HG03432 (cell line): ENCODE measurements at regions not wholly inside any gene's neighbourhood (a gene's known extent, or its start where the extent isn't known, plus 50 kb on each side); places are given as distances from the start of the nearest gene placed in this dataset.
"Not testable (repeated sequence)": the region's sequence is repeated elsewhere in the genome, so short reads cannot be mapped to it uniquely, and the experiment has no call there.

Experiments
- ATAC-seq: cut with Tn5 transposase; IDR thresholded peaks from one replicate; pipeline ENCODE4 v1.9.1; 2021; ENCODE audit warnings: mild to moderate bottlenecking, moderate library complexity; ENCODE audit not compliant: unreplicated experiment

DNA sequence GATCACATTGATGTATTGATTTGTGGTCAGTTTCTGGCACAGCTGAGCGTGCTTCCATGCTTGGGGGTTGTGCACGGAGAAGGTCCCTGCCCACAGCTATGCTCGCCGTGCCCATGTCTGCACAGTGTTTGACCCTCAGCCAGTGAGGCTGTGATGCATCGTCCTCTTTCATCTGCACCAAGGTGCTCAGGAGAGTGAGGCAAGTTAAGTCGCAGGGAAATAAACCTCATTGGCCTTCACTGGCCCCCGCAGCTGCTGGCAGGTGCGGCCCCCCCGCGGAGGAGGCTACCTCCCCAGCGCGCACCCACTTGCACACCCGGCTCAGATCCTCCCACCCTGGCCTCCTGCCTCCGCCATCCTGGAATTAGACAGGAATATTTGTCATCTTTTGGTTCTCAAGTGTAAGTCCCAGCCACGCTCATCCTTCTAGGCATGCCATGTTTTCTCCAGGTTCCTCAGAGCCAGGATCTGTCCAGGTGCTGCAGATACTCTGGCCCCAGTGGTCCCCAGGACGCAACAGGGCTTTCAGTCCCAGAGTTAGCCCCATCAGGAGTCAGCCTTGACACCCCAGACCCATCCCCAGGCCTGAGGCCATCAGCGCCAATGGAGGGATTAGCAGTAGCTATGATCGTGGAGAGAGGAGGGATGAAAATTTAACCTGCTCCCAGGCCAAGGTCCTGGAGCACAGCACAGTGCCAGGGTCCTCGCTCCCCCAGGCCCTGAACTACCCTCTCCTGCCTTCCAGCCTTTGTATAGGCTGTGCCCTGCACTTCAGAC is 93.7 kb downstream of the OAT start:
- no peak for ATAC-seq

DNA sequence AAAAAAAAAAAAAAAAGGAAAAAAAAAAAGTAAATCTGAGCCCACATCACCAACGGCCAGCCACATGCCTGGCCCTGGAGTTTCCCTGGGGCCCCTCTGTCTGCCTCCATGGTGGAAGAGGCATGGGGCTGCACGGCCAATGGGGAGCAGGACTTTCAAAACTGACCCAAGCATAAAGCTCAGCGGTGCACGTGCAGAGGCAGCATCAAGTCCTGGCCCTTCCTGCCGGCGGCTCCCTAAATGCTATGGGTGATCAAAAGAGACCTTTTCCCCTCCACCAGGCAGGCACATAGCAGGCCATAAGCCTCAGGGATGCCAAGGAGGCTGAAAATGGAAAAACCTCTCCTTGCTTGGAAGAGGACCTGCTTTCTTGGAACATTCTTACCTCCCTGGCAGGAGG is 94.3 kb downstream of the OAT start:
- ATAC-seq = no peak

DNA sequence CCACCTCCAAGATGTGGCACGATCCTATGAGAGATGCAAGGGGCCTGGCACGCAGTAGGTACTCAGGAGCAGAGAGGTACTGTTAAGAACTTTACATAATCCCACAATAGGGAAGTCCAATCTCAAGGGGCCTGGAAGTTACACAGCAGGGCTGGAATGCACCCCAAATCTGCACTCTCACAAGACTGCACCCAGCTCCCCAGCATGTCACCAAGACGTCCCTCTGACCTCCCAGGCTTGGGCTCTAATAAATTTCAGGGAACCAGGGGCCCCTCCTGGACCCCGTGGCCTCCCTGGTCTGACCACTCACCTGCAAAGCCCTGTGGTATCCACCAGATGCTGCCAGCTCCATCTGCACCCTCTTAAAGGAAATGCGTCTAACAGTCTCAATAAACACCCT is 94.9 kb downstream of the OAT start:
- no peak for ATAC-seq

DNA sequence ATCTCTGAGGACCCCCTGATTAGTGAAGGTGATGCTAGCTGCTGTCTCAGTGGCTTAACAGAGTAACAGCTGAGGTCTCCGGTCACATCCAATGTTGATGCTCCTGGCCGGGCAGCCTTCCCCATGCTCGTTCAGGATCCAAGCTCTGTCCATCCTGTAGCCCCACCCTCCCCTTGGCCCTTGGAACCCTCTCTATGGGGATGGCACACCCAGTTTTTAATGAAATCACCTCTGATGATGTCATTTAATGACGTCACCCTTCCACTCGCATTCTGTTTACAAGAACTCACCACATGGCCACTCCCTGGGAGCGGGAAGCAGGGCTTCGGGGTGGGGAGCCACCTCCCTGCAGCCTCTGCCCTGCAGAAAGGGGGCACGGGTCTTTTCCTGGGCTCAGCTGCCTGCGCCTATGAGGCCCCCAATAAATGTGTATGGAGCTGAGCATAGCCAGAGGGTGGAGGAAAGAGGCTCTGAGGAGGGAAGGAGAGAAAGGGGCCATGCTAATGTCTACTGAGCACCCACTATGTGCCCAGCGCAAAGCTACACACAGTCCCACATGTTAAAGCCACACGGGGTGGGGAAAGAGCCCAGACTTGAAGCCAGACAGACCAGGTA is 95.5 kb downstream of the OAT start:
- ATAC-seq = no peak

DNA sequence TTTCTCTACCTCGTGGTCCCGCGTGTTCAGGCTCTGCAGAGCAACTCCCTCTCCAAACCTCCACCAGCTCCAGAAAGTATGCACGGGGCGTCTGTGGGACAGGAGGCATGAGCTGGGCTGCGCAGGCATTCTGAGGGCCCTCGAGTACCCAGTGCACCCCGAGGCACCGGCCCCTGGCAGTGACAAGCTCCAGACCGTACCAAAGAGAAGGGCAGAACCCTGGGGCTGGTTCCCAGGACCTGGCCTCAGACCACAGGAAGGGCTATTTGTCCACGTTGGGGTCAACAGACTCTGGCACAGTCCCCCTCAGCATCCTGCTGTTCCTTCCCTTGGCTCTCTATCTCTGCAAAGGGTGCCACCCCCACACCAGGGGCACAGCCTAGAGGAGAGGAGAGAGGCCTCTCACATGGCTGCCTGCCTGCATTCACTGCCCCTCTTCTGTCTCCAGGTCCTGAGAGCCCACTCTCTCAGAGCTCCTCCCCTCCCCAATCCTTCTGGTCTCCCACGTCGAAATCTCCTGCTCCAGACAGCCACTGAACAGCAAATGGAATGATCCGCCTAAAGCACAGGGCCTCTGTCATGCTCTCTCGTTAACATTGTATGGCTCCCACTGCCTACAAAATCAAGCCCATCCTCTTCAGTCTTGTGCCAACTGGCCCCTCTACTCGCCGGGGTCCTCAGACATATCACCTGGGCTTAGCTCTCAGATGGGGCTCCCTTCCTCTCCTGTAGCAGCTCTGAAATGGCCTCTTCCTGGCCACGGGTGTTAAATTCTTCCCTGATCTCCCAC is 96.3 kb downstream of the OAT start:
- no peak for ATAC-seq

DNA sequence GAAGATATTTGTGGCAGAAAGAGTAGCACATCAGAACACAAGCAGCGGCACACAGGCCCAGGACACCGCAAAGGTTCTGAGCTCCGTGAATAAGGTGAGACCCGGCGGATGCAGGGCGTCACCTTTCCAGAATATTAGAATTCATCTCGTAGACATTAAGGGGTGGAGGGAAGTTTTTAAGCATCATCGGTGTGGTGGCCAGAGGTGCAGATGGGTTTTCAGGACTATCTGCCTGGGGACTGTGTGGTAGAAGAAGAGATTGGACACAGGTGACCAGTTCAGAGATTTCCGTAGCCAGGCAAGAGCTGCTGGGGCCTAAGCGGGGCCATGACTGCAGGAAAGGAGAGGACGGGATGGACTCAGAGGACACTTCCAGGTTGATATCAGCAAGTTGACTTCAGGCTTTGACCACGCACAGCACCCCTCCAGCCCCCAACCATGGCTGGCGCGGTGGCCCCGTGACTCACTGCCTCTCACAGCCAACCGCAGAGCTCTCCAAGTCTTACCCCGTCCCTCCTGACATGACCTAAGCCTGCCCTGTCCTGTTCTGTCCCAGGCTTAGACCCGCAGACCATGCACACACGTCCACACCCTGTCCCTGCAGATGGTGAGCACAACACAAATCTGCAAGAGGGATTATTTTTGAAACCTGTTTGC is 97.2 kb downstream of the OAT start:
- ATAC-seq = no peak

DNA sequence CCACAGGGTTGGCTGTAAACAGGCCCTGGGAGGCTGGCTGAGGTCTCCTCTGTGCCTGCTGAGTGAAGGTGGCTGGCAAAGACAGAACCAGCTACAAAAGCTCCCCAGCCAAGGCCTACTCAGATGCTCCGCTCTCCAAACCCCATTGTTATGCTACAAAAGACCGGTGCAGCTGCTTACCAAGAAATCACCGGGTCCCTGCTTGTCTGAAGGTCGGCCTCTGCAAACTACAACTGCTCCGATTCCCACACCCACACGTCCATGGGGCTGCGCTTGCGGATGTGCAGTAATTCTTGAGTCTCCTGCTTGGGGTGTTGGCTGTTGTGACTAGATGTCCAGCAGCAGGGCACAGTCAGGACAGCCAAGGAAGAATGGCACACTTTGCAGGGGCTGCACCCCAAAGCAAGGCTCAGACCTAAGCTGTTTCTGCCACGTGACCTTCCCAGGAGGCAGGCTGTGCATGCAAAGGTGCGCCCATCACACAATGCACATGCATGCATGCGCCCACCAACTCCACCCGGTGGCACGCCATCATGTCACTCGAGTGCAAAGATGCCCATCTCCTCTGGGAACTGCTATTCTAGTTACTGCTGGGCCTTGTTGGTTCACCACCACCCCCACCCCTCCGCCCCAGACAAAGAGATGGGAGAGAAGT is 97.8 kb downstream of the OAT start:
- ATAC-seq = no peak

DNA sequence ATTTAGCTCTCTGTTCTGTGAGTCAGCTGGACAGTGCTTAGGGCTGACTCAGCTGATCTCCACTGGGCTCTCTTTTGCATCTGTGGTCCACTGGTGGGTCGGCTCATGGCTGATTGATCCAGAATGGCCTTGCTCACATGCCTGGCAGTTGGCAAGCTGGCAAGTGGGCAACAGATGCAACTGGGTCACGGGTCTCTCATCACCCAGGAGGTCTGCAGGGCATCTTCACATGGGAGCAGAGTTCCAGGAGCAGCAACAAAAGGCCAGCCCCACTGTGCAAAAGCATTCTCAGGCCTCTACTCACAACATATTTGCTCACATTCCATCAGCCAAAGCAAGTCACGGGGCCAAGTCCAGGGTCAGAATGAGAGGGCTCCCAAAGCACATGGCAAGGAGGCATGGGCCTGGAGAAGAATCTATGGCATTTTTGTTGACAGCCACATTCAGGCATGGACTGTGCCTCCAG is 98.8 kb downstream of the OAT start:
- no peak for ATAC-seq

DNA sequence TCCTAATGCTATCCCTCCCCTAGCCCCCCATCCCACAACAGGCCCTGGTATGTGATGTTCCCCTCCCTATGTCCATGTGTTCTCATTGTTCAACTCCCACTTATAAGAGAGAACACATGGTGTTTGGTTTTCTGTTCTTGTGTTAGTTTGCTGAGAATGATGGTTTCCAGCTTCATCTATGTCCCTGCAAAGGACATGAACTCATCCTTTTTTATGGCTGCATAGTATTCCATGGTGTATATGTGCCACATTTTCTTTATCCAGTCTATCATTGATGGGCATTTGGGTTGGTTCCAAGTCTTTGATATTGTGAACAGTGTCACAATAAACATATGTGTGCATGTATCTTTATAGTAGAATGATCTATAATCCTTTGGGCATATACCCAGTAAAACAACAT is 99.2 kb downstream of the OAT start:
- ATAC-seq = not testable (repeated sequence)

DNA sequence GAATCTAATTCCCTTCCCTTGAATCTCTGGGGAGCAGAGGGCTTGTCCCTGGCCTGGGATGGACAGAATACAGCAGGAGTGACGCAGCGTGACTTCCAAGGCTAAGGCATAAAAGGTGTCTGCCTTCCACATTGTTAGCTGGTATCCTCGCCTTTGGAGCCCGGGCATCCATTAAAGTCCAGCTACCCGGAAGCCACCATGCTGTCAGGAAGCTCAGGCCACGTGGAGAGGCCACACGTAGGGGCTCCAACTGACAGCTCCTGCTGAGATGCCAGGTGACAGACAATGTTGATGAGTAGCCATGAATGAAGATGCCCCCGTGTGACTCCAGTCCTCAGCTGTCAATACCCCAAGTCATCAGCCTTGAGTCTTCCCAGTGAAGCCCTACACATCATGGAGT is 99.9 kb downstream of the OAT start:
- no peak for ATAC-seq

DNA sequence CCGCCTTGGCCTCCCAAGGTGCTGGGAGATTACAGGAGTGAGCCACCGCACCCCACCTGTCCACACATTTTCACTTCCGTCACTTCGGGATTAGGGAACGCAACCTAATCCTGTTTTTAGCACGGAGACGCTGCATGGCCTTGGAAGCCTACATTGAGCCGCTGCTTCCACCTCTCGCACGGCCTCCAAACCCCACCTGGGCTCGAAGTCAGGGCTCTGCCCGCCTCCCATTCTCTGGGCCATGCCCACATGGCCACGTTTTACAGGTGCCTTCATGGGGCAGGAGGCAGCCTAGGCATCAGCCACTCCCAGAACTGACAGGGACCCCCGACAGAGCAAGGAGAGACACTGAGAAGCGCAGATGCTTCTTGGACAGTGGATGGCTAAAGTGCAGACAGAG is 100.6 kb downstream of the OAT start:
- ATAC-seq = no peak

DNA sequence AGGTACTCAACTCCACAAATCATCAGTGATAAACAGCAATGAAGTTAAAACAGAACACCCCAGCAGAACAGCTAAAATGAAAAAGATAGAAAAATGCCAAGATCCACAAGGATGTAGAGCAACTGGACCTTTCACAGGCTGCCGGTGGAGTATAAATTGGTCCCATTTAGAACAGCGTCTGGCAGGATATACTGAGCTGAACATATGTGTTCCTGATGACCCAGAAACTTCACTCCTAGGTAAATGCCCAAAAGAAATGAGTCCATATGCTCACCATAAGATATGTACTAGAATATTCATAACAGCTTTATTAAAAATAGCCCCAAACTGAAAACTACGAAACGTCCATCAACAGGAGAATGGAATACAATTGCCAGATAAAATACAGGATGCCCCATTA is 102.4 kb downstream of the OAT start:
- no peak for ATAC-seq

DNA sequence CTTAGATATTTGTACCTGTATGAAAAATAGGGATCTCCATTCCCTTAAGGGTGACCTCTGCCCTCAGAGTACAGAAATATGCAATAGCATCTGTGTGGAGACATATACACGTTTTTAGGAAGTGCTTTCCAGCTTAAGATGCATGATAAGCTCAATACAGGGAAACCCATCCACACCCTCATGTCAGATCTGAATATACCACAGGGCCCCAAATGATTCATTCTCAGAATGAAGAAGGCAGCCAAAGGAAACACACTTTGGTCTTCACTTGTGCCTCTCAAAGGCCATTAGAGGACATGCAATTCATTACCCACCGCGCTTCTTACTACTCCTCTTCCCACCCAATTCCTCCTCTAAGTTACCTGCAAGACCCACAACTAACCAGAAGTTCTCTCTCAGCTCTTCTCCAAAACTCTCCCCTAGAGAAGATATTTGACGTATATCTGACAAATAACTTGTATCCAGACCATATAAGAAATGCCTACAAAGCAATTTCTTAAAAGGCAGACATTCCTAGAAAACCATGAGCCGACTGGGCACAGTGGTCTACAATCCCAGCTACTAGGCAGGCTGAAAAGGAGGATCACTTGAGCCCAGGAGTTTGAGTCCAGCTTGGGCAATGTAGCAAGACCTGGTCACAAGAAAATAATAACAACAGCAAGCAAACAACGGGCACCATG is 103.0 kb downstream of the OAT start:
- ATAC-seq = no peak

DNA sequence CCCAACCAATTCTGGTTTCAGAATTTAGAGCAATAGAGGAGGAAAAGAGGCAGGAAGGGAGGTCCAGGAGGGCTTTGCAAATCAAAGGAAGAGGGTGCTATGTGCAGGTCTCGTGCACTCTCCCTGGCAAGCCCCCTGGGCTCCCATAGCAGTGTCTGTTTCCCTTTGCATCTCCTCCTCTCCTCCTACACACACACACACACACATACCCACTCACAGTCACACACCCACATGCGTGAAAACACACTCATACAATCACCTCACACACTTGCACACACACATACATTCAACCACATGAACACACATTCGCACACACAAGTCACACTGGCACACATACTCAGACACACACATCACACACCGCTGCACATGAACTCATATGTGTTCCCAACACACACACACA is 105.3 kb downstream of the OAT start:
- no peak for ATAC-seq

DNA sequence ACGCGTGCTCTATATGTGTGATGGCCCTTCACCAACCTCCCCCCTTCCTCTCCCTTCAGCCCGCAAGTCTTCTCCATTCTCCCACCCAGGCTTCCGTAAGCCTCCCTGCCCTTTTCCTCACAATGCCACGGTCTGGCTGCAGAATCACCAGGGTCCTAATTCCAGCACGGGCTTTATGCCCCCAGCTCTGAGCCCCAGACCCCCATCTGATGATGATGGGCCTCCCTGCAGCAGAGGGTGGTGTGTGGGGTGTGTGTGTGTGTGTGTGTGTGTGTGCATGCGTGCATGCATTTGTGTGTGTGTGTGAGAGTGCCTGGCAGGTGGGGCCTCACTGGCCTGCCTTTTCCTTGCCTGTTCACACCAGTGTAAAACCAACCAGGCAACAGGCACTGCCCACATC is 109.9 kb downstream of the OAT start:
- no peak for ATAC-seq

DNA sequence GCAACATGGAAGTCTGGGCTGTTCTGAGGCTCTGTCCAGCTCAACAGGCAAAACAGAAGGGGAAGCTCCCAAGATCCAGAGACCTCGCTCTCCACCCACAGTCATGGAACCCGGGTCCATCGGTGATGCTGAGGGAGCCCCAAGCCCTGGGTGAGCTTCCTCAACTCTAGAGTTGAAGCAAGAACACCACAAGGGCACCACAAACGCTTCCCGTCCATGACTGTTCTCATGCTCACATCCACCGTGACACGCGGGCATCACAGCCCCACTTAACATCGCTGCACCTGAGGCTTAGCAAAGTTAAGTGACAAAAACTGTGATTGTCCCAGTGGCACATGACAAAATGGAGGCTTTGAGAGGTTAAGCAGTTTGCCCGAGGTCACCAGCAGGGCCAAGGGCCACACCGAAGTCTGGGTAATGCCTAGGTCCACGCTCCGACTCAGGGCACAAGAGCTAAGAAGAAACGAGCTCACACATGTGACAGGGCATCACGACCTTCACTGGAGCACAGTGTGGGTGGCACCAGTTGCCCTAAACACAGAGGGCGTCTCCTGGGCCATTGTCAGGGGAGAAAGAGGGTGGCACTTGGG is 110.6 kb downstream of the OAT start:
- no peak for ATAC-seq

DNA sequence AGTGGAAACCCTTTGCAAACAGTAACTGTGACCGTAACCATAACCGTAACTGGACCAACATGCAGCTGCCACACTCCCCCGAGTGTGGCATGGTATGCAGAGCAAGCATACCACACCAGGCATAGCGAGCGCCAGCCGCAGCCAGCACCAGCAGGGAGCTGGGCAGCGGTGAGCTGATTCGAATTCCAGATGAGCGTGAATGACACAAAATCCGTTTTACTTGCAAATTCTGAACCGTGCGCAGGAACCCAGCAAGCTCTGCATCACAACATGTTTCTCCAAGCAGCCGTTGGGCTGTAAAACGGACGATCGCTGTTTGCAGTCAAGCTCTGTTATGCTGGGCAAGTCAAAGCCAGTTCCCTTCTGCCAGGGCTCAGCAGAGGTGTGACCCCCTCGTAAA is 111.1 kb downstream of the OAT start:
- ATAC-seq = no peak

DNA sequence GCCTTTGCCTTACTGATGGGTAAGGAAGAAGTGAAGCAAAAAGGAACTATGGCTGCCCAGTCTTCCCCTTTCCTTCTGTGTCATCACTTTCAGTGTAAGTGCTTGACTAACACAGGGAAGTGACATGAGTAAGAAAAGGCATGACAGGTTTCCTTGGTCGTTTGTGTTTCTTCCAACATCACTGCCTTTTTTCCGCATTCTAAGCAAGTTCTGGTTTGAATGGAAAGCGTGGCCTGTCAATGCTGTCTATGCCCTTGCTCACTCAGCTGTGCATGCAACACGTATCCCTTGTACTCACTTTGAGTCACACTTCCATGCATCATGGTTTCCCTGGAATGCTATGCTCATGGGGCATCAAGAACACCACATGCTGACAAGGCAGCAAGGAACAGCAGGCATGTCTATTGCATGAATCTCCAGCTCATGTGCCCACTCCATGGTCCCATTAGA is 111.8 kb downstream of the OAT start:
- ATAC-seq = no peak

DNA sequence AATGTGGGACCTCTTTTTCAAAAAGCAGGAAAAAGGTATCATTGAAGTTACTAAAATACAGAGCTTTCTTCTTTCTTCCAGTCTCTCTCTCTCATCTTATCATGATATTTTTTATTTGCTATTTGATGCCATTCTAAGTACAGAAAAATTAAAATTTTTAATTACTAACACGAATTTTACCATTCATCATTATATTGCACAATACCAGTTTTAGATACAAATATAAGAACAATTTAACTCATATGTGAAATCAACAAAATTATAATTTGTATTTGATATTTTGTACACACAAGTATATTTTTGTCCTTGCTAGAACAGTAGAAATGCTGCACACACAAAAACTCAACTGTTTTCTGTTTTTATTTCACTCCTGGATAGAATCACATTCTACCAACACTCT is 112.2 kb downstream of the OAT start:
- ATAC-seq = no peak

DNA sequence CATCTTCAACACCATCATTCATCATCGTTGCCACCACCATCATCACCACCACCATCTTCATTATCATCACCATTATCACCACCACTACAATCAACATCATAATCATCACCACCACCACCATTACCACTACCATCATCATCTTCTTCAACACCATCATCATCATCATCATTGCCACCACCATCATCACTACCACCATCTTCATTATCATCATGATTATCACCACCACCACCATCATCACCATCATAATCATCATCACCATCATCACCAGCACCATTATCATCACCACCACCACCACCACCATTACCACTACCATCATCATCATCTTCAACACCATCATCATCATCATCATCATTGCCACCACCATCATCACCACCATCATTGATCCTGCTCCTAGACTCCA is 112.7 kb downstream of the OAT start:
- ATAC-seq = no peak
